Stimulated activated CD4-positive, alpha-beta T cell treated with anti-CD3 and anti-CD28 coated beads, TNF-alpha, amount 100 ng/mL, for 24 hours (primary cell): ENCODE measurements at regions not wholly inside any gene's neighbourhood (a gene's known extent, or its start where the extent isn't known, plus 50 kb on each side); places are given as distances from the start of the nearest gene placed in this dataset.
"Not testable (repeated sequence)": the region's sequence is repeated elsewhere in the genome, so short reads cannot be mapped to it uniquely, and the experiment has no call there.

Experiments used
- DNase-seq, 3 experiments: peaks; one replicate each; pipeline ENCODE4 v3.0.0-alpha.2; 2020; ENCODE audit warnings: low read depth in 3 of 3

- no peak for DNase-seq
Observed at GRCh38 chr1:229132106-229132443, 138.8 kb upstream of the RAB4A start.

GRCh38 chr1:229132706-229133105, 138.2 kb upstream of the RAB4A start:
- no peak for DNase-seq

GRCh38 chr1:229133151-229133550, 137.8 kb upstream of the RAB4A start:
- DNase-seq: no peak

- DNase-seq: no peak
Observed at GRCh38 chr1:229133811-229134210, 137.1 kb upstream of the RAB4A start.

GRCh38 chr1:229134381-229135217, 136.3 kb upstream of the RAB4A start:
- DNase-seq: not testable (repeated sequence)

GRCh38 chr1:229135773-229136172, 135.1 kb upstream of the RAB4A start:
- DNase-seq: no peak

GRCh38 chr1:229136822-229137221, 134.1 kb upstream of the RAB4A start:
- no peak for DNase-seq

- no peak for DNase-seq
Observed at GRCh38 chr1:229137271-229137670, 133.6 kb upstream of the RAB4A start.

- DNase-seq: no peak
Observed at GRCh38 chr1:229138058-229138457, 132.9 kb upstream of the RAB4A start.

GRCh38 chr1:229139331-229140118, 131.4 kb upstream of the RAB4A start:
- DNase-seq: no peak

- DNase-seq: no peak
Observed at GRCh38 chr1:229140119-229140396, 130.9 kb upstream of the RAB4A start.

- no peak for DNase-seq
Observed at GRCh38 chr1:229141271-229141670, 129.6 kb upstream of the RAB4A start.

GRCh38 chr1:229141689-229142377, 129.1 kb upstream of the RAB4A start:
- no peak for DNase-seq

- no peak for DNase-seq
Observed at GRCh38 chr1:229142471-229142870, 128.4 kb upstream of the RAB4A start.

GRCh38 chr1:229146647-229147046, 124.3 kb upstream of the RAB4A start:
- DNase-seq: no peak

- DNase-seq: no peak
Observed at GRCh38 chr1:229147072-229147471, 123.8 kb upstream of the RAB4A start.

- DNase-seq: no peak
Observed at GRCh38 chr1:229148041-229148671, 122.8 kb upstream of the RAB4A start.

GRCh38 chr1:229148743-229149142, 122.2 kb upstream of the RAB4A start:
- no peak for DNase-seq

GRCh38 chr1:229149435-229149834, 121.5 kb upstream of the RAB4A start:
- no peak for DNase-seq

- DNase-seq: no peak
Observed at GRCh38 chr1:229150518-229150917, 120.4 kb upstream of the RAB4A start.

- not testable (repeated sequence) for DNase-seq
Observed at GRCh38 chr1:229151412-229151811, 119.5 kb upstream of the RAB4A start.

GRCh38 chr1:229152311-229152710, 118.6 kb upstream of the RAB4A start:
- no peak for DNase-seq
